CD4-positive, alpha-beta T cell treated with Interferon alpha-2 for 1 hour (primary cell): ENCODE measurements at regions not wholly inside any gene's neighbourhood (a gene's known extent, or its start where the extent isn't known, plus 50 kb on each side); places are given as distances from the start of the nearest gene placed in this dataset.

Experiments
- DNase-seq, 2 donors: peaks; one replicate each; pipeline ENCODE4 v3.0.0-alpha.2; 2020 to 2022

- no peak for DNase-seq
These were observed 66.4 kb upstream of the CFAP20DC start for GRCh38 chr3:59116233-59116537.

DNA sequence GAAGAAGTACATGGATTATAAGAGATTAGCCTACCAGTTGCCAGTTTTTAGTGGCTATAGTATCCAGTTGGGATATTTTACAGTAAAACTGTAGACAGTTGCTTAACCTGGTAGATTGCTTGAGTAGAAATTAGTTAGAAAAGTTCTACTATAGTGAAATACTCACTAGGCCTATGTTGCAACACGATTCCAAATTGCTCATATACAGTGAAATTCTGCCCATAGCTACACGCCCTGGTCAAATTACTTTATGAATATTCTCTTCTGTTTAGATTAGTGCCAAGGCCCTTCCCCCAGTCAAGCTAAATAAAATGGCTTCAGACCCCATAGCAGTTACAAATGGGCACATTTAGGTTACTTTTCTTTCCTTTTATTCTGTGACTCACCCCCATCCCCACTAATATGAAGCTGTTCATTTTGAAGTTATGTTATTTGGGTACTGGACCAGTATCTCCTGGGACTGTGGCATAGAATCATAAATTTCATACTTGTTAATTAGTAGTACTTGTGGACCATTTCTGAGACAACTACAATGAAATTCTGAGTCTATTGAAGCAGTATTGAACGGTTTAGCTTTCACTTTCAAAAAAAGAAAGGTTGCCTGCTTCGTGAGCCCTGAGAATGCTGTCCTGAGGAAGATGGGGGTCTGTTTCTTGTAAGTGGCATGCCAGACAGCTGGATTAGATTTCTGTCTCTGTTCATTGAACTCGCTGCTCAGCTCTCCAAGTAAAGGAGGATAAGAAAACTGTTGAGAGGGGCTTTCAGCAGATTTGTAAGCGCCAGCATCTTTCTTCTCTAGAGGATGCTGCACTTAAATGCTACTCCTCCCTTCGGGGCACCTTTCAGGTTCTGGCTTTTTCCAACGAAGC, 65.8 kb upstream of the CFAP20DC start:
- no peak for DNase-seq

GRCh38 chr3:59107856-59108815, 58.3 kb upstream of the CFAP20DC start:
- no peak for DNase-seq

- DNase-seq, result no peak
These were observed 56.3 kb upstream of the CFAP20DC start for GRCh38 chr3:59106085-59106648.

- no peak for DNase-seq
These were observed 53.7 kb upstream of the CFAP20DC start for GRCh38 chr3:59103552-59103951.

- DNase-seq, result no peak
These were observed 51.5 kb upstream of the CFAP20DC start for GRCh38 chr3:59101231-59101736.
